VCaP (cell line): ENCODE measurements at regions not wholly inside any gene's neighbourhood (a gene's known extent, or its start where the extent isn't known, plus 50 kb on each side); places are given as distances from the start of the nearest gene placed in this dataset.

Experiments
- H3K27ac ChIP-seq: fragments of 450-650 bp; 2 replicates; pipeline ENCODE4 v1.5.1; 2017
- TF ChIP-seq, protein P1 (sequence below): fragments of 450-650 bp; conservative IDR thresholded peaks from 2 replicates; pipeline ENCODE4 v1.5.1; 2017; ENCODE audit warnings: mild to moderate bottlenecking, moderate library complexity

DNA sequence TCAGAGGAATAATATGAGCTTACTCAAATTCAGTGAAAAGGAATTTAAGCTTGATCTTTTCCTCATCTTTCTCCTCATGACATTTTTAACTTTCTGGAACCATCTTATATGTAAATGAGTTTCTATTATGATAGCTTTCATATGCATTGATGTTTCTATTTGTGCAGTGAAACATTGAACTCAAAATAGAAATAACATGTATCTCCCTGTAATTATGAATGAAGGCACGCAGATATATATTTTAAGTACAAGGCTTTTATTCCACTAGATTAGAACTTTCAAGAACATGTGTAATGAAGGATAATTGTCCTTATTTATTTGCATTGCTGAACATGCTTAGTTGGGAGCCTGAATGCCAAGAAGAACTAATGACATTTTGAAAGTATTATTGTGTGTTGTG is 1391.7 kb upstream of the MIR17HG start:
- no peak overlapping the region for H3K27ac ChIP-seq
- TF ChIP-seq, protein P1, sequence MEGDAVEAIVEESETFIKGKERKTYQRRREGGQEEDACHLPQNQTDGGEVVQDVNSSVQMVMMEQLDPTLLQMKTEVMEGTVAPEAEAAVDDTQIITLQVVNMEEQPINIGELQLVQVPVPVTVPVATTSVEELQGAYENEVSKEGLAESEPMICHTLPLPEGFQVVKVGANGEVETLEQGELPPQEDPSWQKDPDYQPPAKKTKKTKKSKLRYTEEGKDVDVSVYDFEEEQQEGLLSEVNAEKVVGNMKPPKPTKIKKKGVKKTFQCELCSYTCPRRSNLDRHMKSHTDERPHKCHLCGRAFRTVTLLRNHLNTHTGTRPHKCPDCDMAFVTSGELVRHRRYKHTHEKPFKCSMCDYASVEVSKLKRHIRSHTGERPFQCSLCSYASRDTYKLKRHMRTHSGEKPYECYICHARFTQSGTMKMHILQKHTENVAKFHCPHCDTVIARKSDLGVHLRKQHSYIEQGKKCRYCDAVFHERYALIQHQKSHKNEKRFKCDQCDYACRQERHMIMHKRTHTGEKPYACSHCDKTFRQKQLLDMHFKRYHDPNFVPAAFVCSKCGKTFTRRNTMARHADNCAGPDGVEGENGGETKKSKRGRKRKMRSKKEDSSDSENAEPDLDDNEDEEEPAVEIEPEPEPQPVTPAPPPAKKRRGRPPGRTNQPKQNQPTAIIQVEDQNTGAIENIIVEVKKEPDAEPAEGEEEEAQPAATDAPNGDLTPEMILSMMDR: no peak

DNA sequence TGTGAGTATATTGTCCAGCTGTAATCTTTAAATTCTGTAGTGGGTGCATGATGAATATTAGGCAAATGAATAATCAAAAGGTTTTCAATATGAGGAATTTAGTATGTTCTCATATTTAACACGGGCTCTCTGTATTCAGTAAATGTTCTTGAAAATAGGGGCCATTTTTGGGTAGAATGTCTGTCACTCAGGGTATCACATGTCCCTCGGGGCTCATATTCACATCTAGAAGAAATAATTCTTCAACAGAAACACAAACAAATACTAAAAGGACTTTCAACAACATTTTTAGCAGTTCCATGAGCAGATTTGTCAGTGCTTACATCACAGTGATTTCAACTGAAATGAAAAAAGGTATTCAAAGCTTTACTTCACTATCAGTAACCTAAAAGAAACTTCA is 1388.4 kb upstream of the MIR17HG start:
- TF ChIP-seq, protein P1: no peak
- no peak overlapping the region for H3K27ac ChIP-seq

DNA sequence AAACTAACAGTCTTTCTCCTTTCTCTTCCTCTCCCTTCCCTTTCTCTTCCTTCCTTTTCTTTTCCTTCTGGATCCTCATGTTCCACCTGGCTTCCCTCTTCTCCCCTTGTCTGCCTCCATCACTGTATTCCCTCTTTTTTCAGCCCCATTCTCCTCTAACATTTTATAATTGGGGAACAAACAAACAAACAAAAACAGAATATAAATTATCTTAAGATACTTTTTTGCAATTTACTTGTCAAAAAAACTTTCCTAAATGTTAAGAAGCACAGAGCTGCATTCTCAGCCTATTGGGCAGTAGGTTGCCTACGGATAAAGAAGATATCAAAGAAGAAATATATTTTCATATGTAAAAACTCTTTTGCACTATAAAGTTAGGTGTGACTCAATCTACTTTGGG is 1382.2 kb upstream of the MIR17HG start:
- H3K27ac ChIP-seq: no peak overlapping the region
- TF ChIP-seq, protein P1: no peak

DNA sequence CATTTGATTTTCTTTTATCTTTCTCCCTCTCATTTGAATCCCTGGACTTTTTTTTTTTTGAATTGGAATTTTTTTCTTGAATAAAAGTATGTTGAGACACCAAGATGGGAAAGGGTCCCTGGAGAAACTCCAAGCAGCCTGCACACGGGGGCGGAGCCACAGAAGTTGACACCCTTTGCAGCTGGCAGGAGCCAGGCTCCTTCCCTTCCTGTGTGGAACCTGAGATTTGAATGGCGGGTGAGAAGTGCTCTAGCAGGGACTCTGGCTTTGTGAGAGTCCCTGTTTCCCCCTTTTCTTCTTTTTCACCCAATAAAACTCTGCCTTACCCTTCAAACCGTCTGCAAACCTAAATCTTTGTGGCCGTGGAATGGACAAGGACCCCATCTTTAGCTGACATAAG is 1381.0 kb upstream of the MIR17HG start:
- TF ChIP-seq, protein P1: no peak

DNA sequence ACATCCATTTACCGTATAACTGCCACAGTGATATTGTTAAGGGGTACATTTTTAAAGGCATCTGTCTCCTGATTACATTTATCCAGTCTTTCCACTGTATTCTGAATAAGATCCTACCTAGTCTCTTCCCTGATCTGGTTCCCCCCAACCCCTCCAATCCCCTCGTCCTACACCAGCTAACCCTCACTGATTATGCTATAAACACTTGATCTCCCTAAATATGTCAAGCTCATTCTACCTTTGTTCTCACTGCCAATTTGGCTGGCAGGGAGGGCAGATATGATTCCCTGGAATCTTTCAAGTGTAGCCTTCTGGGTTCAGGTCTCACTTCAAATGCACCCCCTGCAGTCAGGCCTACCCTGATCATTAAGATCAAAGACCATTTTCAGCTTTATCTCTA is 1379.8 kb upstream of the MIR17HG start:
- H3K27ac ChIP-seq: no peak overlapping the region
- TF ChIP-seq, protein P1: no peak

More for the DNA sequence above, 1381.0 kb upstream of the MIR17HG start:
- no peak overlapping the region for H3K27ac ChIP-seq

DNA sequence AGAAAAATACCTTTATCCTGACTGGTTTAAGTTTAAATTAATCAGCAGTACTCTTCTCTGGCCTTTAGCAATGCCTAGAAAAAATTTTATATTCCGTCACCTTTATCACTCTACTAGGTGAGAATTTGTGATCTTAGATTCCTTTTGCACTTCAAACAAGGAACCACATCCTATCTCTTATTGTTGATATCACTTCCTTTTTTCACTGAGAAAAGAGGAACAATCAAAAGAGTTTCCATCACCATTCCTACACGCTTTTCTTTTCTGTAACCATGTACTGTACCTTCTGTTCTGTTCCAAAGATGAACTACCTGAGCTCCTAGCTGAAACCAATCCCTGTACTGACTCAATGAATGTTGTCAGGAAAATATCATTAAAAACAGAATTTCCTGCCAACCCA is 1379.0 kb upstream of the MIR17HG start:
- TF ChIP-seq, protein P1: no peak

DNA sequence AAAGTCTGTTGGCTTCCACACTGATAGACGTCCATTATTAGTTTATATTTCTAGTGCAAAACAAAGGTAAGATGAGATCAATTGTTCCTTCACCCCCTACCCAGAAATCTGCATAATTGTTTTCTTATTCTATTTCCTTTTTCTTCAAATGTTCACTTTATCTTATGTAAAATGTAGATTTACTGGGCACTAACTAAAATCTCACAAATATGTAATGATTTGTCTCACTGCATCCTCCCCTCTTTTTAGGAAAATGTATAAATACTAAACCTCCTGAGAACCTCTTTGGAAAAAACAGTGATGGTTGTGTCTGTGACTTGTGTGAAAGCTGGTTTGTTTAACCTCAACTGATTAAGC is 1377.2 kb upstream of the MIR17HG start:
- H3K27ac ChIP-seq: no peak overlapping the region
- TF ChIP-seq, protein P1: no peak

More for the DNA sequence above, 1379.0 kb upstream of the MIR17HG start:
- H3K27ac ChIP-seq: no peak overlapping the region

DNA sequence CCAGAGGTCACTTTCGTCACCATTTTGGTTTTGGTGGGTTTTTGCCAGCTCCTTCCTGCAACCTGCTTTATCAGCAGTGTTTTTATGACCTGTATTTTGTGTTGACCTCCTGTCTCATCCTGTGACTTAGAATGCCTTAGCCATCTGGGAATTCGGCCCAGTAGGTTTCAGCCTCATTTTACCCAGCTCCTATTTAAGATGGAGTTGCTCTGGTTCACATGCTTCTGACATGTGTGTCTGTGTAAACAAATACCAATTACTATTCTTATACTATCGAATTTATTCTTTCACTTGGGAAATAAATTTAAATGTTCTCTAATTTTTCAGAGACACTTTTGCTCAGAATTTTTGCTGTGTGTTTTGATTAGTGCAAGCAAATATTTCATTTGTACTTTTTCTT is 1370.3 kb upstream of the MIR17HG start:
- TF ChIP-seq, protein P1: no peak
- no peak overlapping the region for H3K27ac ChIP-seq
